SU-DHL-6 (cell line): ENCODE measurements at regions not wholly inside any gene's neighbourhood (a gene's known extent, or its start where the extent isn't known, plus 50 kb on each side); places are given as distances from the start of the nearest gene placed in this dataset.

Experiments used
- EZH2phosphoT487 ChIP-seq: fragments of 200-600 bp; sonication (generic), shearing (Covaris generic); conservative IDR thresholded peaks from 2 replicates; pipeline ENCODE4 v1.6.1; 2018; ENCODE audit warnings: mild to moderate bottlenecking, antibody characterized with exemption, low read length, moderate library complexity, mixed read lengths
- TF ChIP-seq, protein P1 (sequence below): fragments of 200-600 bp; sonication (generic); IDR thresholded peaks from one replicate; pipeline ENCODE4 v1.5.1; 2017; ENCODE audit warnings: antibody characterized with exemption, mild to moderate bottlenecking, low read length, moderate library complexity; ENCODE audit not compliant: insufficient read depth, poor library complexity, severe bottlenecking

DNA sequence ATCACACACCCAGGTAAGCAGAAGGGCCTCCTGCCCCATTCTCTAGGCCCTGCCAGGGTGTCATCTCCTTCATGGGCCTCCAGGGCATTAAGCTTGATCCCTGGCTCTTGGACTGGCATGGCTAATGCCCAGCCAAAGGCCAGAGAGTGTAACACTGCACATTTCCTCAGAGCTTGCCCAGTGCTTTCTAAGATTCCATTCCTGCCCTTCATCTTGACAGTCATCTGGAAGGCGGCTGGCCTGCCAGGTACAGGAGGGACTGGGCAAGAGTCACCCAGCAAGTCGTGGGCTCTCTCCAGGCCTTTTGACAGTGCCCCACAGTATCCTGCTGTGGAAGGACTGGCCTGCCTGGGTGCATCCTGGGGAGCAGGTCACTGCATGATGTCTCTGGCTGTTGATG lies 268.9 kb downstream of the HAUS1 start:
- TF ChIP-seq, protein P1, sequence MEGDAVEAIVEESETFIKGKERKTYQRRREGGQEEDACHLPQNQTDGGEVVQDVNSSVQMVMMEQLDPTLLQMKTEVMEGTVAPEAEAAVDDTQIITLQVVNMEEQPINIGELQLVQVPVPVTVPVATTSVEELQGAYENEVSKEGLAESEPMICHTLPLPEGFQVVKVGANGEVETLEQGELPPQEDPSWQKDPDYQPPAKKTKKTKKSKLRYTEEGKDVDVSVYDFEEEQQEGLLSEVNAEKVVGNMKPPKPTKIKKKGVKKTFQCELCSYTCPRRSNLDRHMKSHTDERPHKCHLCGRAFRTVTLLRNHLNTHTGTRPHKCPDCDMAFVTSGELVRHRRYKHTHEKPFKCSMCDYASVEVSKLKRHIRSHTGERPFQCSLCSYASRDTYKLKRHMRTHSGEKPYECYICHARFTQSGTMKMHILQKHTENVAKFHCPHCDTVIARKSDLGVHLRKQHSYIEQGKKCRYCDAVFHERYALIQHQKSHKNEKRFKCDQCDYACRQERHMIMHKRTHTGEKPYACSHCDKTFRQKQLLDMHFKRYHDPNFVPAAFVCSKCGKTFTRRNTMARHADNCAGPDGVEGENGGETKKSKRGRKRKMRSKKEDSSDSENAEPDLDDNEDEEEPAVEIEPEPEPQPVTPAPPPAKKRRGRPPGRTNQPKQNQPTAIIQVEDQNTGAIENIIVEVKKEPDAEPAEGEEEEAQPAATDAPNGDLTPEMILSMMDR: no peak
- no peak for TF ChIP-seq EZH2phosphoT487
